Mucosa of descending colon (tissue), 3 donors: ENCODE measurements at regions not wholly inside any gene's neighbourhood (a gene's known extent, or its start where the extent isn't known, plus 50 kb on each side); places are given as distances from the start of the nearest gene placed in this dataset.

Experiments used
- ATAC-seq: fragments of 200-7000 bp; cut with Tn5 transposase; one replicate; pipeline ENCODE4 v1.9.1; 2020; ENCODE audit warnings: mild to moderate bottlenecking, moderate library complexity
- DNase-seq, 3 donors: peaks; one replicate each; pipeline ENCODE4 v3.0.0-alpha.2; 2020
- H3K36me3 ChIP-seq: fragments of 200-600 bp; one replicate; pipeline ENCODE4 v1.8.0; 2021; ENCODE audit warnings: low read depth, mild to moderate bottlenecking
- H3K4me1 ChIP-seq: fragments of 200-600 bp; one replicate; pipeline ENCODE4 v1.8.0; 2021; ENCODE audit warnings: low read depth, mild to moderate bottlenecking
- H3K4me3 ChIP-seq: fragments of 200-600 bp; one replicate; pipeline ENCODE4 v1.8.0; 2021; ENCODE audit warnings: mild to moderate bottlenecking
- H3K9me3 ChIP-seq: fragments of 200-600 bp; one replicate; pipeline ENCODE4 v1.8.0; 2021; ENCODE audit warnings: mild to moderate bottlenecking
- intact Hi-C, 2 donors: fragments of 100-400 bp; cut with DNase I in 1 of 2; cut with micrococcal nuclease in 1 of 2; formaldehyde crosslinking; loops; one replicate each; pipeline versions ENCODE4 v1.11.0 to v1.11.1; 2022; cut with DNase I, micrococcal nuclease
- TF ChIP-seq, protein P1 (sequence below): fragments of 200-600 bp; IDR thresholded peaks from one replicate; pipeline ENCODE4 v1.8.0; 2022; ENCODE audit warnings: antibody characterized with exemption, mild to moderate bottlenecking
- donor health status: DM: no; HTN: no; CAD: no; lungs with moderate emphysema.
- donor health status: DM: no; HTN: no; CAD: no.
- donor health status: DM: no; HTN: yes; CAD: no.

DNA sequence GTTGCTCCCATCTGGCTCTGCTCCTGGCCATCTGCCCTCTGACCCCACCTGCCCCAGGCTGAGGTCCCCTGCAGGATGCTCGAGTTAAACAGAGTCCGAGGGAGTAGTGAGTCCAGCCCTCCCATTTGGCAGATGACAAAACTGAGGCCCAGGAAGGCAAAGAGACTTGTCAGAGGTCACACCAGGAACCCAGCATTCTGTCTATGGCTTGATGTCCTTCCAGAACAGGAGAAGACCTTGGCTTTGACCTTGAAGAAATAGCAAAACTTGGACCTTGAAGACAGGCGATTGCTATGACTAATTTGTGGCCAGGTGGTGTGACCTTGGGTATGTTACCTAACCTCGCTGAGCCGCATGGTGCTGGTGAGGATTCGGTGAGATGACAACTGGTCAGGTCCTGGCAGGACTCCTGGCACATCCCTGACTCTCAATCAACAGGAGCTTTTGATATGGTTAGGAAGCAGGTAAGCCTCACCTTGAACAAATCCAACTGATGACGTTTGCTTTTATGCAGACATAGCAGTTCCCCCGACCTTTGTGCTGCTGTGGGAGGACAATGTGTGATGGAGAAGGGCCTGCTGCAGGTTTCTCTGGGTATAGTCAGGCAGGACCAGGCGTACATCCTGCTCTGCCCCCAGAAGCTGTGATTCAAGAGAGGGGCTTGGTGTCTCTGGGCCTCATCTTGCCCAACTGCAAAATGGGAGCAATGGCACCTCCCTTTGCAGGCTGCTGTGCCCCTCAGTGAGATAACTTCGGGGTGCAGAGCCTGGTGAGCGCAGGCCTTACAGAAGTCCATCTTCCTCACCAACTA lies 198.7 kb downstream of the C9orf50 start:
- TF ChIP-seq, protein P1, sequence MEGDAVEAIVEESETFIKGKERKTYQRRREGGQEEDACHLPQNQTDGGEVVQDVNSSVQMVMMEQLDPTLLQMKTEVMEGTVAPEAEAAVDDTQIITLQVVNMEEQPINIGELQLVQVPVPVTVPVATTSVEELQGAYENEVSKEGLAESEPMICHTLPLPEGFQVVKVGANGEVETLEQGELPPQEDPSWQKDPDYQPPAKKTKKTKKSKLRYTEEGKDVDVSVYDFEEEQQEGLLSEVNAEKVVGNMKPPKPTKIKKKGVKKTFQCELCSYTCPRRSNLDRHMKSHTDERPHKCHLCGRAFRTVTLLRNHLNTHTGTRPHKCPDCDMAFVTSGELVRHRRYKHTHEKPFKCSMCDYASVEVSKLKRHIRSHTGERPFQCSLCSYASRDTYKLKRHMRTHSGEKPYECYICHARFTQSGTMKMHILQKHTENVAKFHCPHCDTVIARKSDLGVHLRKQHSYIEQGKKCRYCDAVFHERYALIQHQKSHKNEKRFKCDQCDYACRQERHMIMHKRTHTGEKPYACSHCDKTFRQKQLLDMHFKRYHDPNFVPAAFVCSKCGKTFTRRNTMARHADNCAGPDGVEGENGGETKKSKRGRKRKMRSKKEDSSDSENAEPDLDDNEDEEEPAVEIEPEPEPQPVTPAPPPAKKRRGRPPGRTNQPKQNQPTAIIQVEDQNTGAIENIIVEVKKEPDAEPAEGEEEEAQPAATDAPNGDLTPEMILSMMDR = no peak
- Histone ChIP-seq H3K4me1 (no peaks in the 10 kb centered on the region), H3K9me3 (no peaks in the 10 kb centered on the region), H3K4me3 (no peak overlapping the region), H3K36me3 (no peaks in the 10 kb centered on the region)
- ATAC-seq (peak; percentile 33), DNase-seq (no peak)
- intact Hi-C loops = no loop called here

DNA sequence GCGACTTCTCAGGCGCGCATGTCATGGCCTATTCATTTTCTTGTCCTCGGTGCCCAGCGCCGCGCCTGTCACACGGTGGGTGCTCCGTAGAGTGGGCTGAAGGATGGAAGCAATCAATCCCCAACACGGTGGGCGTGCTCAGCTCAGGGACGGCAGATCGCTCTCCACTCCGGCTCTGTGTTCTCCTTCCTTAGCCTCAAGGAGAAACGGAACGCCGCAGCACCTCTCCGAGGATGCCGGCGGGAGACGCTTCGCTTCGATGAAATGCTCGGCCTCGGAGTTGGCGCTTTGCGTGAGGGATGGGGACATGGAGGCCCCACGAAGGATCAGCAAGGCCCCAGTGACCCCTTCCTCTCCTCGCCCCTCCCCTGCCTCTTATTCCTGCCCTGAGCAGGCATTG lies 199.5 kb downstream of the C9orf50 start:
- TF ChIP-seq, protein P1 = no peak
- H3K4me3 ChIP-seq = no peak overlapping the region
- no peaks in the 10 kb centered on the region for H3K36me3 ChIP-seq
- DNase-seq = no peak
- H3K9me3 ChIP-seq = no peaks in the 10 kb centered on the region
- no peak for ATAC-seq
- intact Hi-C loops = no loop called here
- no peaks in the 10 kb centered on the region for H3K4me1 ChIP-seq

DNA sequence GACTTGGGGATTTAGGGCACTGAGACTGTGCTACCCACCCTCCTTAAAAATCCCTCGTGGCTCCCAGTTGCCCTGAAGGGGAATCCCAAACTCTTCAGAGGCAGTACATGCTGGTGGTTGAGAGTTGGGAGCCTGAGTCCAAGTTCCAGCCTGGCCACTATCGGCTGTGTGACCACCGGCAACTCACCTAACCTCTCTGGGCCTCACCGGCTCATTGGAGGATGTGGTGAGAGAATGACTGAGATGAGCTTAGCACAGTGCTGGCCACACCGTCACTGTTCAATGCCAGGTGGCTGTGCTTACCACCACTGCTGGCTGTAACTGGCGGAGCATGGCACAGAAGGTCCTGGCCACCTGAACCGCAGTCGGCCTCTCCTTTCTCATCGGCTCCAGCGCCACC lies 200.2 kb downstream of the C9orf50 start:
- H3K36me3 ChIP-seq = no peaks in the 10 kb centered on the region
- no peaks in the 10 kb centered on the region for H3K9me3 ChIP-seq
- DNase-seq = no peak
- no peaks in the 10 kb centered on the region for H3K4me1 ChIP-seq
- intact Hi-C loops = no loop called here
- no peak overlapping the region for H3K4me3 ChIP-seq
- ATAC-seq = no peak
- TF ChIP-seq, protein P1 = no peak

DNA sequence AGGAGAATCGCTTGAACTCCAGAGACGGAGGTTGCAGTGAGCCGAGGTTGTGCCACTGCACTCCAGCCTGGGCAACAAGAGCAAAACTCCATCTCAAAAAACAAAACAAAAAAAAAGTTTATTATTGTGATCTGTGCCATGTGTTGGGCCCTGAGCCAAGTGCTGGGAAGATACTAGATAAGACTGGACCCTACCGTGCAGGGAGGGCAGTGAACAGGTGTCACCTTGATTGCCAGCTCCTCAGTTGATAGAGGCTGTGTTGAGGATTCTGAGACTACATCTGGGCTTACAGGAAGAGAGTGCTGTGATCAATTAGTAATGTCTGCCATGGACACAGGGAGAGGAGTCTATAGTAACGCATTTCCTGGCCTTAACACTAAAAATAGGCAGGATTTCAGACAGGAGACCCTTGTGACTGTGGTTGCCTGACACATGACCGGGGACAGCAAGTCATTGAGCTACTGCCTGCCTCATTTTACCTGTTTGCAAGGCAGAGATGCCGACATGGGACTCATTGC lies 201.5 kb downstream of the C9orf50 start:
- DNase-seq = no peak
- no peaks in the 10 kb centered on the region for H3K4me1 ChIP-seq
- H3K36me3 ChIP-seq = no peaks in the 10 kb centered on the region
- ATAC-seq = no peak
- TF ChIP-seq, protein P1 = no peak
- no peaks in the 10 kb centered on the region for H3K9me3 ChIP-seq
- intact Hi-C loops = no loop called here
- H3K4me3 ChIP-seq = no peak overlapping the region

DNA sequence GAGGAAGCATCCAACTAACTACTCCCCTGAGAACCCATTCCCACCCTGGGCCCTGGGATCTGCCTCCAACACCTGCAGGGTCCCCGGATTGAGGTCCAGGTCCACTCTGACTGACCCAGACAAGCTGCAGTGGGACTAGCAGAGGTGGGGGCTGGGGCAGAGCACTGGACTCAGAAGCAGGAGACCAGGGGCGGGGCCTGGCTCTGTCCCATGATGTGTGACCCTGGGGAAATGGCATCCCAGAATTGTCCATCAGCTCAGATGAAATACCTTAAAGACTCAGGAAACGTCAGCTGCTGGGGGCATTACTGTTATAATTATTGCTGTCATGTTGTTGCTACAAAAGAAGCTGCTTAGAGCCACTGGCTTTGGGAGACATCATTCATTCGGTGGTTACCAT lies 202.4 kb downstream of the C9orf50 start:
- intact Hi-C loops = no loop called here
- H3K4me3 ChIP-seq = no peak overlapping the region
- TF ChIP-seq, protein P1 = no peak
- ATAC-seq (no peak), DNase-seq (peak in 1 of 3 donors; percentile 4)
- H3K36me3 ChIP-seq = no peaks in the 10 kb centered on the region
- H3K9me3 ChIP-seq = no peaks in the 10 kb centered on the region
- H3K4me1 ChIP-seq = peaks cover 3% of the 10 kb centered on the region
